ENCODE measurements at regions not wholly inside any gene's neighbourhood (a gene's known extent, or its start where the extent isn't known, plus 50 kb on each side); places are given as distances from the start of the nearest gene placed in this dataset.

GRCh38 chr4:13840502-13841190 lies 213.1 kb upstream of the BOD1L1 start:
- no peak for TF ChIP-seq CTCF (IDR thresholded peaks at IDR 0.05; ENCODE audit: low read depth, low read length, missing input control)
- TF ChIP-seq FOXA2 (IDR thresholded peaks at IDR 0.05): no peak

Data from liver (tissue), 2 donors.